ENCODE measurements at regions not wholly inside any gene's neighbourhood (a gene's known extent, or its start where the extent isn't known, plus 50 kb on each side); places are given as distances from the start of the nearest gene placed in this dataset.

GRCh38 chr4:101563126-101563525 lies 215.8 kb upstream of the PPP3CA start:
- Histone ChIP-seq H3K4me2 (ENCODE audit: low read depth, low read length, poor library complexity, severe bottlenecking) (no peak overlapping the region), H3K9me3 (ENCODE audit: insufficient read depth, low read depth, low read length) (no peaks in the 10 kb centered on the region), H2AFZ (ENCODE audit: low read length) (no peak overlapping the region), H3K9me2 (replicated peaks; ENCODE audit: low read depth, low read length) (no peaks in the 10 kb centered on the region), H3K9ac (ENCODE audit: low read depth, low read length, poor library complexity, severe bottlenecking) (no peak overlapping the region), H3F3A (ENCODE audit: low read depth) (no peaks in the 10 kb centered on the region), H4K20me1 (ENCODE audit: insufficient read depth, low read length, poor library complexity, severe bottlenecking) (no peaks in the 10 kb centered on the region), H3K27me3 (ENCODE audit: insufficient read depth, low read length, poor library complexity, severe bottlenecking) (no peaks in the 10 kb centered on the region), H3K36me3 (ENCODE audit: insufficient read depth, low read length) (no peaks in the 10 kb centered on the region), H3K4me1 (ENCODE audit: insufficient read depth, low read length, poor library complexity, severe bottlenecking) (no peaks in the 10 kb centered on the region), H3K79me2 (ENCODE audit: insufficient read depth, low read length) (no peaks in the 10 kb centered on the region), H3K4me3 (ENCODE audit: low read length, poor library complexity, severe bottlenecking) (no peak overlapping the region)
- TF ChIP-seq CTCF (conservative IDR thresholded peaks at IDR 0.05; ENCODE audit: low read length), result no peak
- no peak for TF ChIP-seq EZH2phosphoT487 (IDR thresholded peaks at IDR 0.05; ENCODE audit: borderline replicate concordance)

- no peaks in the 10 kb centered on the region for H3K9me3 ChIP-seq (ENCODE audit: insufficient read depth, low read depth, low read length)
- no peaks in the 10 kb centered on the region for H4K20me1 ChIP-seq (ENCODE audit: insufficient read depth, low read length, poor library complexity, severe bottlenecking)
- TF ChIP-seq EZH2phosphoT487 (IDR thresholded peaks at IDR 0.05; ENCODE audit: borderline replicate concordance), result no peak
- no peak for TF ChIP-seq CTCF (conservative IDR thresholded peaks at IDR 0.05; ENCODE audit: low read length)
- no peaks in the 10 kb centered on the region for H3K9me2 ChIP-seq (replicated peaks; ENCODE audit: low read depth, low read length)
- no peaks in the 10 kb centered on the region for H3K27me3 ChIP-seq (ENCODE audit: insufficient read depth, low read length, poor library complexity, severe bottlenecking)
- no peaks in the 10 kb centered on the region for H3K79me2 ChIP-seq (ENCODE audit: insufficient read depth, low read length)
- H2AFZ ChIP-seq (ENCODE audit: low read length), result no peak overlapping the region
- H3K36me3 ChIP-seq (ENCODE audit: insufficient read depth, low read length), result no peaks in the 10 kb centered on the region
- H3K9ac ChIP-seq (ENCODE audit: low read depth, low read length, poor library complexity, severe bottlenecking), result no peak overlapping the region
- no peak overlapping the region for H3K4me3 ChIP-seq (ENCODE audit: low read length, poor library complexity, severe bottlenecking)
- no peaks in the 10 kb centered on the region for H3K4me1 ChIP-seq (ENCODE audit: insufficient read depth, low read length, poor library complexity, severe bottlenecking)
- no peaks in the 10 kb centered on the region for H3F3A ChIP-seq (ENCODE audit: low read depth)
- H3K4me2 ChIP-seq (ENCODE audit: low read depth, low read length, poor library complexity, severe bottlenecking), result no peak overlapping the region
Measured at GRCh38 chr4:101556842-101557241, 209.5 kb upstream of the PPP3CA start.

GRCh38 chr4:101555341-101555880 lies 208.1 kb upstream of the PPP3CA start:
- Histone ChIP-seq H4K20me1 (ENCODE audit: insufficient read depth, low read length, poor library complexity, severe bottlenecking) (no peaks in the 10 kb centered on the region), H3K4me1 (ENCODE audit: insufficient read depth, low read length, poor library complexity, severe bottlenecking) (no peaks in the 10 kb centered on the region), H3K9ac (ENCODE audit: low read depth, low read length, poor library complexity, severe bottlenecking) (no peak overlapping the region), H3K9me2 (replicated peaks; ENCODE audit: low read depth, low read length) (no peaks in the 10 kb centered on the region), H3K4me3 (ENCODE audit: low read length, poor library complexity, severe bottlenecking) (no peak overlapping the region), H3K9me3 (ENCODE audit: insufficient read depth, low read depth, low read length) (no peaks in the 10 kb centered on the region), H3K27me3 (ENCODE audit: insufficient read depth, low read length, poor library complexity, severe bottlenecking) (no peaks in the 10 kb centered on the region), H2AFZ (ENCODE audit: low read length) (no peak overlapping the region), H3K4me2 (ENCODE audit: low read depth, low read length, poor library complexity, severe bottlenecking) (no peak overlapping the region), H3K79me2 (ENCODE audit: insufficient read depth, low read length) (no peaks in the 10 kb centered on the region), H3F3A (ENCODE audit: low read depth) (no peaks in the 10 kb centered on the region), H3K36me3 (ENCODE audit: insufficient read depth, low read length) (no peaks in the 10 kb centered on the region)
- TF ChIP-seq CTCF (conservative IDR thresholded peaks at IDR 0.05; ENCODE audit: low read length), result no peak

Data from Loucy (cell line).